Stimulated activated naive CD8-positive, alpha-beta T cell treated with anti-CD3 and anti-CD28 coated beads, Interleukin-15, Interleukin-2, amounts not matched to agents 100 U/mL and 50 U/mL, for 24 hours (primary cell): ENCODE measurements at regions not wholly inside any gene's neighbourhood (a gene's known extent, or its start where the extent isn't known, plus 50 kb on each side); places are given as distances from the start of the nearest gene placed in this dataset.
"Not testable (repeated sequence)": the region's sequence is repeated elsewhere in the genome, so short reads cannot be mapped to it uniquely, and the experiment has no call there.

Experiments used
- ATAC-seq: fragments of 150-1000 bp; cut with Tn5 transposase; one replicate; pipeline ENCODE4 v1.10.0; 2021
- DNase-seq: peaks from one replicate; pipeline ENCODE4 v3.0.0; 2021

DNA sequence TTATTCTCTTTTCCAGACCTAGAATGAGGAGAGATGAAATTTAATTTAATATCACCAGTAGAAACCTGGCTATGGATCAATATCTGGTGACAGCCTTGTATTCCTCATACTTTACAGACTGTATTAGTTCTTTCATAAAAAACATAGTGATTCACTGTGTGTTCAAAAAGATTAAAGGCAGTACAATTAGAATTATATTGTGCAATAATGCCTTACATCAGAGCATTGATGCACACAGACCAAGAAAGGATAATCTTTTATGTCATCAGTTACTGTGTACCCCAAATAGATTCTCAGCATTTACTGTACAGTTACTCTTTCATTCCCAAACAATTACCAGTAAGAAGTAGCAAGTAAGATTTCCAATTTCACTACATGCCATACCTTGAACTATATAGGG, 260.5 kb upstream of the ANXA10 start:
- ATAC-seq (no peak), DNase-seq (no peak)

DNA sequence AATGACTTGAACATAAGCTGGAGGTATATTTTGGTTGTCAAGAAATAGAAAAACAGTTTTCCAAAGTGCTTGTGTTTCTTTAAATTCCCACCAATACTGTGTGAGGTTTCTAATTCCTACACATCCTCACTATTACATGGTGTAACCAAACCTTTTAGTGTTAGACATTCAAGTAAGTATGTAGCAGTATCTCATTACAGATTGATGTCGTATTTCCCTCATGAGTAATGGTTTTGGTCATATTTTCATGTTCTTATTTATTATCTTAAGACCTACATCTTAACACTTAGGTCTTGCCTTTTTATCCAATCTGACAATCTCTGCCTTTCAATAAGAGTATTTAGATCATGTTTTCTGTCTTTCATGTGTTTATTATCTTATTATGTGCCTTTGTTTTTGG, 253.7 kb upstream of the ANXA10 start:
- DNase-seq = no peak
- ATAC-seq = no peak

DNA sequence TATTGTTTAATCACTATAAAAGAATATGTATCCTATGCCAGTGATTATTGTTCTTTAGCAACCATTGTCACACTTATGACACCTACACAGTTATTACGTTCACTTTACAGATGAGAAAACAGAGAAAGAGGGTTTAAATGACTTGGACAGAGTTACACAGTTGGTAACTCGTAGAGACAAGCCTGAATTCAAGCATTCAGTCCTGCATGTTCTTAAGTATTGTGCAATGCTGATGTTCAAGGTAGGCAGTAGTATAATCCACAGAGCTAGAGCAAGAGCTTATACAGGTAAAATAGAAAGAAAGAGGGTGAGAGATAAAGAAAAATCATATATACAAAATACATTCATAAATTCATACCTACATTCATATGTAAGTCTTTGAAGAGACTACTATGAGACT, 249.8 kb upstream of the ANXA10 start:
- DNase-seq (no peak), ATAC-seq (no peak)

DNA sequence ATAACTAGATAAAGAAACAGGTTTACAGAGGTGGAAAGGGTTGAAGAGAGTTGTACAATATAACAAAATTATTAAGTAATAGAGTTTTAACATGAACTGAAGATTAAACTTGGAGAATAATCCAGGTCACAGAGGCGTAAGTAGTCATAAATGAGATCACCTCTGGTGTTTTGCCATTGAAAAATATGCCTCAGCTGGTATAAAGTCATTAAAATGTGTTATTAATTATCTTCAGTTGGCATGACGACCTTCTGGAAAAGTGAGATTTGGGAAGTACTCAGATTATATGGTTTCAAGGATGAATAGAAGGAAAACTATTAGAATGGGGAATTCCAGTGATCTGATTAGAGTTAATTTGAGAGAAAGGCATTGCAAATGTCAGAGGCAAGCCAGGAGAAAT, 237.5 kb upstream of the ANXA10 start:
- no peak for DNase-seq
- ATAC-seq = no peak

DNA sequence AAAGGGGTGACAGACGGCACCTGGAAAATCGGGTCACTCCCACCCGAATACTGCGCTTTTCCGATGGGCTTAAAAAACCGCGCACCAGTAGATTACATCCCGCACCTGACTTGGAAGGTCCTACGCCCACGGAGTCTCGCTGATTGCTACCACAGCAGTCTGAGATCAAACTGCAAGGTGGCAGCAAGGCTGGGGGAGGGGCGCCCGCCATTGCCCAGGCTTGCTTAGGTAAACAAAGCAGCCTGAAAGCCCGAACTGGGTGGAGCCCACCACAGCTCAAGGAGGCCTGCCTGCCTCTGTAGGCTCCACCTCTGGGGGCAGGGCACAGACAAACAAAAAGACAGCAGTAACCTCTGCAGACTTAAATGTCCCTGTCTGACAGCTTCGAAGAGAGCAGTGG, 234.2 kb upstream of the ANXA10 start:
- ATAC-seq, DNase-seq: not testable (repeated sequence)

DNA sequence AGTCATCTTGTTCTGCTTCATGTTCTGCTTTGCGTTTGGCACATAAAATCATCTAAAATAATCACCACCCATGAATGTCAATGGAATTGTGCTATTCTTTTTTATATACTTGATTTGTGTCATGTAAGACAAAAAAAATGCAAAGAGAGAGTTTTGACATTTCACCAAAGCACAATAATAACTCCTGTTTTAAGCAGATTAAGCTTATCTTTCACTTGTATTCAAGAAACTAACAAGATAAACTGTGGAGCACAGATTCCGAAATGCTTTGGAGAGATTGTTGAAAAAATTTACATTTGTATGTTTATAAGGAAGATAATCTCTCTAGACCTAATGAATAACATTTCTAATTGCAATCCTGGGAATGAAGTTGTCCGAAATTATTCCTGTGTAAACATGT, 225.1 kb upstream of the ANXA10 start:
- DNase-seq (no peak), ATAC-seq (no peak)

DNA sequence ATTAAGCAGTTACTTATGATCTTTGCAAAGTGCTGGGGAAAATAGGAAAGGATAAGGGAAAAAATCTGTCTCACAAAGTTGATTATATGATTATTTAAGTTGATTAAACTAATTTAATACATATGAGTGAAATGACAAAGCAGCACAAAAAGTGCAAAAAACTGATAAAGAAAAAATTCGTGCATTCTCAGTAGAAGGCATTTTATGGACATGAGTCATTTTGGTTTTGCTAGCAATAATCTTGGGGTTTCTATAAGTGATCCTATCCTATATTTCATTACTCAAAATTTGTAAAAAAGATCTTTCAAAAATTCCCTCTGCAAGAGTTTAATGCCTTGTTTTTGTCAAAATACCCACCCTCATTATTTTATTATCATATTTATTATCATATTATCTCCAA, 224.2 kb upstream of the ANXA10 start:
- no peak for ATAC-seq

DNA sequence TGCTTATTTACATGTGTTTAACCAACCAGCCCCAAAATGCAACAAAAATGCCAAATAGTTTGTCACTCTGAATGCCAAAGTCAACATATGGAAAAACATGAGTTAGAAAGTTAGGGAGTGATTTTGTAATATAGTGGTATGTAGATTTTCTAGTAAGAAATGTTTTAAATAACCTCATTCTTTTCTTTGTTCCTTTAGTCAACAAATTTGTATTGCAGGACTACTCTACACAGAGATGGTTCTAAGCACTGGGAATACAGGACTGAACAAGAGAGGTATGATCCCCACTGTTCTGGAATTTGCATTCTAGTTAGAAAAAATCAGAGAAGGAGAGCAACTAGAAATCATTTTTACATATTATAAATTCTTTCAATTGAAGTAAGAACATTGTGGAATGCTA, 218.8 kb upstream of the ANXA10 start:
- DNase-seq (no peak), ATAC-seq (no peak)

More for the DNA sequence above, 224.2 kb upstream of the ANXA10 start:
- DNase-seq = no peak

DNA sequence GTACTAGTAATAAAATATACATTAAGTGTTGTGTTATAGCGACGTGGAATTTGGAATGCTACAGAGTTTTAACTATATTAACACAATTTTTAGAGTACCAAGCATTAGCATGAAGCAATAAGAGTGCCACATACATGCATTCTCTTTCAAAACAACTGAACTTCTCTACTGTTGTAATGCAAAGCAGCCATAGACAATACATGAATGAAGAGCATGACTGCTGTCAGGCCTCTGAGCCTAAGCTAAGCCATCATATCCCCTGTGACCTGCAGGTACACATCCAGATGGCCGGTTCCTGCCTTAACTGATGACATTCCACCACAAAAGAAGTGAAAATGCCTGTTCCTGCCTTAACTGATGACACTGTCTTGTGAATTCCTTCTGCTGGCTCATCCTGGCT, 216.2 kb upstream of the ANXA10 start:
- not testable (repeated sequence) for DNase-seq, ATAC-seq

DNA sequence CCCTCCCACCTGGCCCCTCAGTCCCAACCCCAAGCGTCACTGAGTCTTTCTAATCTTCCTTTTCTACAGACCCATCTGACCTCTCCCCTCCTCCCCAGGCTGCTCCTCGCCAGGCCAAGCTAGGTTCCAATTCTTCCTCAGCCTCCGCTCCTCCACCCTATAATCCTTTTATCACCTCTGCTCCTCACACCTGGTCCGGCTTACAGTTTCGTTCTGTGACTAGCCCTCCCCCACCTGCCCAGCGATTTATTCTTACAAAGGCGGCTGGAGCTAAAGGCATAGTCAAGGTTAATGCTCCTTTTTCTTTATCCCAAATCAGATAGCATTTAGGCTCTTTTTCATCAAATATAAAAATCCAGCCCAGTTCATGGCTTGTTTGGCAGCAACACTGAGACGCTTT, 214.5 kb upstream of the ANXA10 start:
- ATAC-seq, DNase-seq: not testable (repeated sequence)

DNA sequence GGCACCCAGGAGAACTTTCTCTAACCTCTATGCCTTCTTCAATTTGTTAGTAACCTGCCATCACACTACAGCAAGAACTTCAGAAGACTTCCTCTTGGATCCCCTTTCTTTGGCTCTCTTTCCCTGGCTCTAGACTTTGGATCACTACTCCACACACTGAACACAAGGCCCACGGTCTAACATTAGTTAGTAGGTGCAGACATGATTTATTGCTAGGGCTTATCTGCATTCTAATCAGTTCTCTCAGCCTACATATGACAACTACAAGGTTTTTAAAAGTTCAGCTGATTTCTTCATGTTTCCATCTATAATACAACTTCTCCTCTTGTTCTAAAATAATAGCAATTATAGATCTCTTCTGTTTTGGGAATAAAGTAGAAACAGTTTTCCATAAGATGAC, 209.1 kb upstream of the ANXA10 start:
- DNase-seq = no peak
- no peak for ATAC-seq

DNA sequence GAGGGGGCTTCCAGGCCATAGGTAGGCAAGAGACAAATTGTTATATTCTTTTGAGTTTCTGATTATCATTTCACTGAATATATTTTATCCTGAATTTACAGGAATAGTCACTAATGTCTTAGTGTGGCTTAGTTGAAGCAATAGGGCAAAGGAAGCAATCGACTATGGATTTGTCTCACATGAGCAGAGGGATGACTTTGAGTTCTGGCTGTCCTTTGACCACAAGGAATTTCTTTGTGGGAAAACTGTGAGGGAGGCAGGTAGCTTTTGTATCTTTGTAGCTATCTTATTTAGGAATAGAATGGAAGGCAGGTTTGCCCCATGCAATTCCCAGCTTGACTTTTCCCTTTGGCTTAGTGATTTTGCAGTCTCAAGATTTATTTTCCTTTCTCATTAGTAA, 207.3 kb upstream of the ANXA10 start:
- DNase-seq (no peak), ATAC-seq (no peak)

DNA sequence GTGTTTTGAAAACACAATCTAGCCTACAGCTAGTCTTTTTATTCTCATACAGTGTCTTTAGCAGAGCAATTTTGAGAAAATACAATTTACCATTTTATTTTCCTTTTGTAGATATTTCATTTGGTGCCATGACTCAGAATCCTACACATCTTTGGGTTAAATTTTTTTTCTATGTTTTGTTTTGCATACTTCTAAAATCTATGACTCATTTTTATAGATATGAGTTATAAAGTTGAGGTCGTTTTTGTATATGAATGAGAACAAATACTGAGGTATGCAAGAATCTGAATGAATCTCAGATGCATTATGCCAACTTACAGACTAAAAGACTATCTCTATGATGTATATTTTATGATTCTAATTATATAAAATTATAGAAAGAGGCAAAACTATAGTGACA, 206.5 kb upstream of the ANXA10 start:
- no peak for ATAC-seq
- DNase-seq = no peak

DNA sequence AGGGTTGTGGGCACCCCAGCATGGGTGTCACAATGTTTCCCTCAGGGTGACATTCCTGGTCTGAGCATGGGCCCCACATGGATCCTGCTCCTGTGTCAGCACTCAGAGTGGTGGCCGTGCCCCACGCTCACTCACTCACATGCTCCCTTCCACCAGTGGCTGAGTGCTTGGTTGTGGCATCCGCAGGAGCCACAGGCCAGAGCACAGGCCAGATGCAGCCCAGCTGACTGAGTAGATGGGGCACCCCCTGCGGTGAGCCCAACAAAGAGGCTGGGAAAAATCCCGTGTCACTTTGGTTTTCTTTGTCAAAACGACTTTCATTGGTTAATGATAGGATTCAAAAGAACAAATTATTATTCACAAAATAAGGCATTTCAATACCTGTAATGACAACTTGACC, 204.6 kb upstream of the ANXA10 start:
- no peak for DNase-seq
- ATAC-seq = no peak

DNA sequence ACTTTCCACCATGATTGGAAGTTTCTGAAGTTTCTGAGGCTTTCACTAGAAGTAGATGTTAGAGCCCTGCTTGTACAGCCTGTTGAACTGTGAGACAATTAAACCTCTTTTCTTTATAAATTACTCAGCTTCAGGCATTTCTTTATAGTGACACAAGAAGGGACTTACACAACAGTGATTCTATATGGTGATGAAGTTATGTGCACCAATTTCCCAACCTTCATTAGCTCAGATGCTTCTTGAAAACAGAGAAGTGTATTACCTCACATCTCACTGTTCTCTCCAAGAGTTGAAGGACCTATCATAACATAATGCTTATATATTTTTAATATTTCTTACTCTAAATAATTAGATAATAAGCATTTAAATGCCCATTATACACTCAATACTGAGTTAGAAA, 202.1 kb upstream of the ANXA10 start:
- DNase-seq = no peak
- ATAC-seq = no peak

DNA sequence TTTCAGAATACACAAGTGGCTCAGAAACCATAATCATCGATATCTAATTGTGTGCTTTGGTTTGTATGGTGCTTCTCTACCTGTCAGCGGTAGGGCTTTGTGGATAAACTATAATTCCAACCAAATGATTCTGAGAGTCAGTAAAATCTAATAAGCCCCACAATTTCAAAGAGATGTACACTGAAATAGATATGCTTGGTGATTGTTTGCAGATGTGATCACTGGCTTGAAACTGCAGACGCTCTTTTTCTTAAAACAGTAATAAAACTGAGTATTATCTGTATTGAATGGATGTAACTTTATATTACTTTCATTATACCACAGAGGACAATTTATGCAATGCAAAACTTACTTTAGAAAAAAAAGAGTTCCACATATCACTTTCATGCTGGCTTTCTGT, 198.8 kb upstream of the ANXA10 start:
- ATAC-seq (no peak), DNase-seq (no peak)

DNA sequence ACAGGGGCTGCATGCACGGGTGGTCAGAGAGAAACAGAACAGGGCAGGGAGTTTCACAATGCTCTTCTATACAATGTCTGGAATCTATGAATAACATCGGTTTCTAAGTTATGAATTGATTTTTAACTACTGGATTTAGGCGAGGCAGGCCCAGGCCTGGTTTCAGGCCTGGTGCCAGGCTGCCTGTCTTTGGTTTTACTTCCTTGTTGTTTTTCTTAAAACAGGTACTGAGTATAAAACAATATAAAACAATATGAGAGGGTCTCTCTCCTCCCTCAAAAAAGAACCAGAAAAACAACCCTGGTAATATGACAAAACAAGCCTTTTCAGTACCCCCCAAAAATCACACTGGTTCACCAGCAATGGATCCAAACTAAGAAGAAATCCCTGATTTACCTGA, 196.1 kb upstream of the ANXA10 start:
- ATAC-seq, DNase-seq: not testable (repeated sequence)

DNA sequence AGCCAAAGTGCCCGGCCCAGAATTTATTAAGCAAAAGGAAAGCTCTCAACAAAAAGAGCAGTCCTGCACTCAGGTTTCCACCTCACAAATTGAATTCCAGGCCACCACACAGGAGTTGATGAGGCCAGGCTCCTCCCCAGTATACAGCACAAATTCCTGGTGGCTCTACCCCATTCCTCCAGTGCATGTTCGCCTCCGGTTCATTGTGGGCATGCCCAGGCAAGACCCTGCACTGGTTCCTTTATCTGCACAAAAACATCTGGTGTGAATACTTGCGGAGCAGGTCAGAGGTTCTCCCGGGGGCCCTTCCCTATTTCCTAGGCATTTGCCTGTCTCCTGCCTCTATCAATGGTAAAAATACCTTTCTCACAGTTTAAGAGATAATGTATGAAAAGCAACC, 195.2 kb upstream of the ANXA10 start:
- ATAC-seq (no peak), DNase-seq (no peak)

DNA sequence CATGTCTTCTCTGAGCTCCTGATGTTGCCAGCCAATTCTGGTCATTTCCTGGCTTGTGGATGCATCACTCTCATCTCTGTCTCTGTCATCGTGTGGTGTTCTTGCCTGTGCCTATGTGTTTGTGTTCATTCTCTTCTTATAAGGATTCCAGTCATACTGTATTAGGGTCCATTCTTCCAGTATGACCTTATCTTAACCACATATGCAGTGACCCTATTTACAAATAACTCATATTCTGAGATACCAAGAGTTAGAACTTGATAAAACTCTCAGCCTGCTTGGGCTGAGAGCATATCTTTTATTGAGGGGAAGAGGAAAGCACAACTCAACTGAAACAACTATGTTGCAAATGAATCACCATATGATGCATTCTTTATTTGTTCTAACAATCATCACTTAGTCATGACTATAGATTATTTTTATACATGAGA, 189.0 kb upstream of the ANXA10 start:
- DNase-seq (no peak), ATAC-seq (no peak)

DNA sequence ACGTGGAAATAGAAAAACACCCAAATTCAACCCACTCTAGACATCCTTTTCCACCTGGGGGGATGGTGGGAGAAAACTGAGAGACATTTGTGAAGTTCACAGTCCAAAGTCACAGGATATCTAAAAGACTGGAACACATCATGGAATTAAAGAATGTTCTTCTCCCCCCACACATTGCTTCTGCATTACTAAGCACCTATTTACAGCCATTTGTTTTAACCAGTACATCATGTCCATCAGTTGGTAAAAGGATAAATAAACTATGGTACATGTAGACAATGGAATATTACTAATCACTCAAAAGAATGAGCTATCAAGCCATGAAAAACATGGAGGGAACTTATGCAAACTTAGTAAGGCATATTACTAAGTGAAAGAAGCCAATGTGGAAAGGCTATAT, 185.5 kb upstream of the ANXA10 start:
- ATAC-seq (no peak), DNase-seq (no peak)

DNA sequence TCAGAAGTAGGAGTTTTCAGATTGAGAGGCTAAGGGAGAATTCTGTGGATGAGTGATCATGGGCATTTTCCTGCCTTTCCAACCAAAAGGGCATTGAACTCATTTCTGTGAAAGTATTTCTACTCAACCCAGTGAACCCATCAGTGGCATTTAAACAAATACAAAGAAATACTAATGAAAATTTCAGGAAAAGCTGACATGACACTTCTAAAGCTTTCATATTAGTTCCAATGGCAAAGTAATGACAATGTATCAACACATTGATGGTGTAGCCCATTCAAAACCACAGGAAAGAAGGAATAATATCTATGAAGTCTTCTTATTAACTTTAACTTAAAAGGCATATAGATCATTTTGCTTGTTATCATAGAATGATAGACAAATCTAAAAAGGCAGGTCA, 183.5 kb upstream of the ANXA10 start:
- DNase-seq = no peak
- ATAC-seq = no peak

DNA sequence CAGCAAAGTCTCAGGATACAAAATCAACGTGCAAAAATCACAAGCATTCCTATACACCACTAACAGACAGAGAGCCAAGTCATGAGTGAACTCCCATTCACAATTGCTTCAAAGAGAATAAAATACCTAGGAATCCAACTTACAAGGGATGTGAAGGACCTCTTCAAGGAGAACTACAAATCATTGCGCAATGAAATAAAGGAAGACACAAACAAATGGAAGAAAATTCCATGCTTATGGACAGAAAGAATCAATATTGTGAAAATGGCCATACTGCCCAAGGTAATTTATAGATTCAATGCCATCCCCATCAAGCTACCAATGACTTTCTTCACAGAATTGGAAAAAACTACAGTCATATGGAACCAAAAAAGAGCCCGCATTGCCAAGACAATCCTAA, 179.8 kb upstream of the ANXA10 start:
- ATAC-seq, DNase-seq: not testable (repeated sequence)

DNA sequence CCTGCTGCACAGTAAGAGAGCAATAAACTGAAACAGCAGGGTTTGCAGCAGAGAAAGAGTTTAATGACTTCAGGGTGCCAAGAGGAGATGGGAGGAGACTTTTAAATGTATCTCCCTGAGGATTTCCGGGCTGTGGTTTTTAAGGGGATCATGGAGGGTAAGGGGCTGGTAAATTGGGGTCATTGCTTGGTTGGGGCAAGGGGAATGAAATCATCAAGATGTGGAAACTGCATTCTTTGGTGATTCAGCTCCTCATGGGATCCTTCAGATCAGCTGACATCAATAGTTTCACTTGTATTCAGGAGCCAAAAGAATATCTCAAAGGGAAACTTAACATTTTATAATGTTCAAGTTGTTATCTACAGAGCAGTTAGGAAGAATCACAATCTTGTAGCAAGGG, 174.3 kb upstream of the ANXA10 start:
- ATAC-seq = no peak
- no peak for DNase-seq

DNA sequence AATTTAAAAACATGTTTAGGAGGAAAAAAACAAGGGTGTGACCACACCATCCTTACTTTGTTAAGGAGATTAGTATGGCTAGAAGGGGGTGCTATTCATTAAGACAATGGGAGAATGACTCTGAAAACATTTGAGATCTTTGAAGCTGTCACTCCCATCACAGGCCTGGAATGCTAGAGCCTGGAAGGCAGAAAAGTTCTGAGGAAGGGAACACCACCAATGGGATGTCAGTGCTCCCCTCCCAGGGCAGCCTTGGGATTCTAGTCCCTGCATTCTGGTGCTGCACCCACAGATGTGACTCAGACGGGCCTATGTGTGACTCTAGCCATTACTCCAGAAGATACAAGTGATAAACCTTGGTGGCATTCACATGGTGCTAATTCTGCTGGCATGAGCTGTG, 162.2 kb upstream of the ANXA10 start:
- DNase-seq (no peak), ATAC-seq (no peak)

DNA sequence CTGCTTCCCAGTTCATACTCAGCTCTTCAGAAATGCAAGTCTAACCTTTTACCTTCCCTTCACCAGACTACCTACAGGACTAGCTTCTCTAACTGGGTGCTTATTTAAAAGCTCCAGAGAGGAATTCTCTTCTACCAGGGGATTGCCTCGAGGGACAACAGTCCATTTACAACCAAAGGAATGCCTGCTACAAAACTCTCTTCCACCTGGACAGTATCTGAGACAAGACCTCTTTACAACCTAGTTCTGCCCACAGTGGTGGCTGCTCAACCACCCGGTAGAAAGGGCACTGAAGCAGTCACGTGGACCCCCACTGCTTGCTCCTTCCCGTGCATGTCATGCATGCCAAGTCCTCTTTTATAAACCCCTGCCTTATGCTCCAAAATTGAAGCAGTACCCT, 158.1 kb upstream of the ANXA10 start:
- ATAC-seq = no peak

More for the DNA sequence above, 158.1 kb upstream of the ANXA10 start:
- no peak for DNase-seq
